Mesothelial cell of epicardium (in vitro differentiated cells): ENCODE measurements at regions not wholly inside any gene's neighbourhood (a gene's known extent, or its start where the extent isn't known, plus 50 kb on each side); places are given as distances from the start of the nearest gene placed in this dataset.

Source experiments
- DNase-seq, 2 experiments: peaks; one replicate each; pipeline ENCODE4 v3.0.0; 2021; ENCODE audit warnings: low spot score in 2 of 2; ENCODE audit not compliant: unreplicated experiment in 2 of 2
- H3K27ac Mint-ChIP-seq: 2 replicates; pipeline ENCODE4 v1.8.0; 2021; ENCODE audit warnings: mixed read lengths
- H3K27me3 Mint-ChIP-seq: 2 replicates; pipeline ENCODE4 v1.8.0; 2021; ENCODE audit warnings: low read depth, mixed read lengths
- H3K36me3 Mint-ChIP-seq: 2 replicates; pipeline ENCODE4 v1.8.0; 2021; ENCODE audit warnings: mixed read lengths
- H3K4me1 Mint-ChIP-seq: 2 replicates; pipeline ENCODE4 v1.8.0; 2021; ENCODE audit warnings: mixed read lengths
- H3K4me3 Mint-ChIP-seq: 2 replicates; pipeline ENCODE4 v1.8.0; 2021; ENCODE audit warnings: mild to moderate bottlenecking, moderate library complexity, mixed read lengths
- H3K9me3 Mint-ChIP-seq: 2 replicates; pipeline ENCODE4 v1.8.0; 2021; ENCODE audit warnings: mixed read lengths
- CTCF ChIP-seq: fragments of 200-600 bp; sonication (generic); IDR thresholded peaks from one replicate; pipeline ENCODE4 v1.5.0; 2021; ENCODE audit warnings: antibody characterized with exemption; ENCODE audit not compliant: unreplicated experiment

DNA sequence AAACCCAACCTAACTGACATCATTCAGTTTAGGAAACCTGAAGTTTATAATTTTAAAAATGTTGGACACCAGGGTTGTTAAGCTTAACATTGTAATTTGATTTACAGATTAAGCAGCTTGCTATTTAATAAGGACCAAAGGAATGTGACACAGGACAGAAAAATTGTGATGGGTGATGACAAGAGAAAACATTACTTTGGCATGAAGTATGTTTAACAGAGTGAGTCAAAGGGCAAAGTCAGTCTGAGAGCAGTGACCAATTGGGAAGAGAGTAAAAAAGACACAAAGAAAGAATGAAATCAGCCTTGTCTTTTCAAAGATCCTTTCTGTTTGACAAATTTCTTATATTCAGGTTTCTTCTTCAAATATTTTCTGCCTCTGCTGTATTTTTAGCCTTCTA is 1301.6 kb downstream of the SI start:
- Mint-ChIP-seq H3K9me3 (peaks cover 14% of the 10 kb centered on the region), H3K27ac (no peak overlapping the region), H3K36me3 (no peaks in the 10 kb centered on the region), H3K27me3 (no peaks in the 10 kb centered on the region), H3K4me3 (no peak overlapping the region), H3K4me1 (no peaks in the 10 kb centered on the region)
- DNase-seq, result no peak
- no peak for TF ChIP-seq CTCF

DNA sequence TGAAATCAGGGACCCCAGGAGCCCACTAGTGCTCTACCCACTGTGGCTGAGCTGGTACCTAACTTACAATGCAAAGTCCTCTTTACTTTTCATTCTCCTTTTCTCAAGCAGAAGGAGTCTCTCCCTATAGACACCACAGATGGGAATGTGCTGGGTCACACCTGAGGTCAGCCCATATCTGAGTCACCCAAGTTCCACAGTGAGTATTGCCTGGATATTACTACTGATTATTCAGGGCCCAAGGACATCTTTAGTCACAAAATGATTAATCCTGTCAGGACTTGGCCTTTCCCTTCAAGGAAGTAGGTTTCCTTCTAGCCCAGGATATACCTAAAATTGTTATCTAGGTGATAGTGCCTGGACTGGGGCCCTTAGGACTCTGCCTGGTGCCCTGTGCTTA is 1305.2 kb downstream of the SI start:
- H3K27me3 Mint-ChIP-seq, result no peaks in the 10 kb centered on the region
- no peak for TF ChIP-seq CTCF
- H3K4me1 Mint-ChIP-seq, result no peaks in the 10 kb centered on the region
- no peak for DNase-seq
- H3K9me3 Mint-ChIP-seq, result peaks cover 8% of the 10 kb centered on the region
- no peak overlapping the region for H3K4me3 Mint-ChIP-seq
- H3K27ac Mint-ChIP-seq, result no peak overlapping the region
- H3K36me3 Mint-ChIP-seq, result no peaks in the 10 kb centered on the region

- TF ChIP-seq CTCF, result no peak
- Mint-ChIP-seq H3K4me1 (no peaks in the 10 kb centered on the region), H3K27me3 (no peaks in the 10 kb centered on the region), H3K36me3 (no peaks in the 10 kb centered on the region), H3K27ac (no peak overlapping the region), H3K4me3 (no peak overlapping the region), H3K9me3 (no peaks in the 10 kb centered on the region)
- no peak for DNase-seq
Measured at GRCh38 chr3:163768048-163768447, 1310.2 kb downstream of the SI start.

- no peak for DNase-seq
- Mint-ChIP-seq H3K36me3 (no peaks in the 10 kb centered on the region), H3K27ac (no peak overlapping the region), H3K4me1 (no peaks in the 10 kb centered on the region), H3K9me3 (no peaks in the 10 kb centered on the region), H3K27me3 (no peaks in the 10 kb centered on the region), H3K4me3 (no peak overlapping the region)
- no peak for TF ChIP-seq CTCF
Measured at GRCh38 chr3:163766112-163766511, 1312.2 kb downstream of the SI start.

- TF ChIP-seq CTCF, result no peak
- DNase-seq, result no peak
- Mint-ChIP-seq H3K27me3 (no peaks in the 10 kb centered on the region), H3K4me3 (no peak overlapping the region), H3K36me3 (no peaks in the 10 kb centered on the region), H3K9me3 (peaks cover 52% of the 10 kb centered on the region), H3K27ac (no peak overlapping the region), H3K4me1 (no peaks in the 10 kb centered on the region)
Measured at GRCh38 chr3:163753033-163753432, 1325.3 kb downstream of the SI start.

GRCh38 chr3:163745204-163745603 is 1333.1 kb downstream of the SI start:
- Mint-ChIP-seq H3K27ac (no peak overlapping the region), H3K27me3 (no peaks in the 10 kb centered on the region), H3K4me3 (no peak overlapping the region), H3K36me3 (no peaks in the 10 kb centered on the region), H3K4me1 (no peaks in the 10 kb centered on the region), H3K9me3 (peaks cover 24% of the 10 kb centered on the region)
- no peak for DNase-seq
- TF ChIP-seq CTCF, result no peak
